ENCODE measurements at regions not wholly inside any gene's neighbourhood (a gene's known extent, or its start where the extent isn't known, plus 50 kb on each side); places are given as distances from the start of the nearest gene placed in this dataset.

DNA sequence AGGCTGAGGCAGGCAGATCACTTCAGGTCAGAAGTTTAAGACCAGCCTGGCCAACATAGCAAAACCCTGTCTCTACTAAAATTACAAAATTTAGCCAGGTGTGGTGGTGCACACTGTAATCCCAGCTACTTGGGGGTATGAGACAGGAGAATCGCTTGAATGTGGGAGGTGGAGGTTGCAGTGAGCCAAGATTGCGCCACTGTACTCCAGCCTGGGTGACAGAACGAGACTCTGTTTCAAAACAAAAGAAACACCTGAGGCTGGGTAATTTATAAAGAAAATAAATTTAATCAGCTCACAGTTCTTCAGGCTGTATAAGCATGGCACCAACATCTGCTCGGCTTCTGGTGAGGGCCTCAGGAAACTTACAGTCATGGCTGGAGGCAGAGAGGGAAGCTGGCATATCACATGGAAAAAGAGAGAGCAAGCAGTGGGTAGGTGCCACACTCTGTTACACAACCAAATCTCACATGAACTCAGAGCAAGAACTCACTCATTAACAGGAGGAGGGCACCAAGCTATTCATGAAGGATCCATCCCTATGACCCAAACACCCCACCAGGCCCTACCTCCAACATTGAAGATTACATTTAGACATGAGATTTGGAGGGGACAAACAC lies 244.1 kb upstream of the RBBP8 start:
- peaks cover 7% of the 10 kb centered on the region for H3K9me3 Mint-ChIP-seq
- no peak for DNase-seq (ENCODE audit: low spot score)
- Histone ChIP-seq H3K4me2 (no peak overlapping the region), H3K79me2 (ENCODE audit: low read depth) (no peaks in the 10 kb centered on the region), H3K4me1 (no peaks in the 10 kb centered on the region), H2AFZ (replicated peaks) (no peak overlapping the region), H3K27me3 (no peaks in the 10 kb centered on the region), H3K27ac (no peak overlapping the region), H3K4me3 (no peak overlapping the region), H3K9me3 (ENCODE audit: low read depth) (no peaks in the 10 kb centered on the region), H3K36me3 (no peaks in the 10 kb centered on the region), H3F3A (ENCODE audit: low read depth) (no peaks in the 10 kb centered on the region), H3K9ac (no peak overlapping the region), H4K20me1 (ENCODE audit: low read depth) (no peaks in the 10 kb centered on the region)
- H3K4me3 Mint-ChIP-seq: no peak overlapping the region
- H3K27me3 Mint-ChIP-seq (ENCODE audit: insufficient read depth, low read depth): no peaks in the 10 kb centered on the region
- TF ChIP-seq, protein P1, sequence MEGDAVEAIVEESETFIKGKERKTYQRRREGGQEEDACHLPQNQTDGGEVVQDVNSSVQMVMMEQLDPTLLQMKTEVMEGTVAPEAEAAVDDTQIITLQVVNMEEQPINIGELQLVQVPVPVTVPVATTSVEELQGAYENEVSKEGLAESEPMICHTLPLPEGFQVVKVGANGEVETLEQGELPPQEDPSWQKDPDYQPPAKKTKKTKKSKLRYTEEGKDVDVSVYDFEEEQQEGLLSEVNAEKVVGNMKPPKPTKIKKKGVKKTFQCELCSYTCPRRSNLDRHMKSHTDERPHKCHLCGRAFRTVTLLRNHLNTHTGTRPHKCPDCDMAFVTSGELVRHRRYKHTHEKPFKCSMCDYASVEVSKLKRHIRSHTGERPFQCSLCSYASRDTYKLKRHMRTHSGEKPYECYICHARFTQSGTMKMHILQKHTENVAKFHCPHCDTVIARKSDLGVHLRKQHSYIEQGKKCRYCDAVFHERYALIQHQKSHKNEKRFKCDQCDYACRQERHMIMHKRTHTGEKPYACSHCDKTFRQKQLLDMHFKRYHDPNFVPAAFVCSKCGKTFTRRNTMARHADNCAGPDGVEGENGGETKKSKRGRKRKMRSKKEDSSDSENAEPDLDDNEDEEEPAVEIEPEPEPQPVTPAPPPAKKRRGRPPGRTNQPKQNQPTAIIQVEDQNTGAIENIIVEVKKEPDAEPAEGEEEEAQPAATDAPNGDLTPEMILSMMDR (IDR thresholded peaks at IDR 0.05): no peak
- TF ChIP-seq EZH2phosphoT487 (IDR thresholded peaks at IDR 0.05) (no peak), EZH2 (IDR thresholded peaks at IDR 0.05) (no peak)
- H3K4me1 Mint-ChIP-seq: no peaks in the 10 kb centered on the region
- no peak overlapping the region for H3K27ac Mint-ChIP-seq
- H3K36me3 Mint-ChIP-seq: no peaks in the 10 kb centered on the region

DNA sequence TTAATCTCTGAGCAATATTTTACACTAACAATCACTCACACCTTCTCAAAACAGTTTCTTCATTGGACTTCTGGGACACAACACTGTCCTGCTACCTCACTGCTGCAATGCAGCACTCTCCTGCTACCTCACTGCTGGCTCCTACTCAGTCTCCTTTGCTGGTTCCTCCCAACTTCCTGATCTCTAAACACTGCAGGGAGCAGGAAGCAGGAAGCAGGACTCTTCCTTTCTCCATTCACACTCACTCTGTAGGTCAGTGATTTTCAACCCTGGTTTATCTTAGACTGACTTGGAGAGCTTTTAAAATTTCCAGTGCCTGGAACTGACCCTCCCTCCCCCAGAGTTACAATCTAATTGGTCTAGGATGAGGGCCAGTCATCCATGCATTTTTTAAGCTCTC lies 243.4 kb upstream of the RBBP8 start:
- no peaks in the 10 kb centered on the region for H4K20me1 ChIP-seq (ENCODE audit: low read depth)
- Mint-ChIP-seq H3K36me3 (no peaks in the 10 kb centered on the region), H3K4me3 (no peak overlapping the region), H3K27me3 (ENCODE audit: insufficient read depth, low read depth) (no peaks in the 10 kb centered on the region), H3K4me1 (no peaks in the 10 kb centered on the region), H3K9me3 (peaks cover 7% of the 10 kb centered on the region), H3K27ac (no peak overlapping the region)
- H3K27ac ChIP-seq: no peak overlapping the region
- H3K4me1 ChIP-seq: no peaks in the 10 kb centered on the region
- no peak overlapping the region for H3K9ac ChIP-seq
- H3K36me3 ChIP-seq: no peaks in the 10 kb centered on the region
- no peak for TF ChIP-seq EZH2phosphoT487 (IDR thresholded peaks at IDR 0.05)
- TF ChIP-seq EZH2 (IDR thresholded peaks at IDR 0.05): no peak
- TF ChIP-seq, protein P1 (IDR thresholded peaks at IDR 0.05): no peak
- H3F3A ChIP-seq (ENCODE audit: low read depth): no peaks in the 10 kb centered on the region
- H3K9me3 ChIP-seq (ENCODE audit: low read depth): no peaks in the 10 kb centered on the region
- H3K27me3 ChIP-seq: no peaks in the 10 kb centered on the region
- no peak overlapping the region for H2AFZ ChIP-seq (replicated peaks)
- H3K79me2 ChIP-seq (ENCODE audit: low read depth): no peaks in the 10 kb centered on the region
- DNase-seq (ENCODE audit: low spot score): no peak
- no peak overlapping the region for H3K4me2 ChIP-seq
- no peak overlapping the region for H3K4me3 ChIP-seq

DNA sequence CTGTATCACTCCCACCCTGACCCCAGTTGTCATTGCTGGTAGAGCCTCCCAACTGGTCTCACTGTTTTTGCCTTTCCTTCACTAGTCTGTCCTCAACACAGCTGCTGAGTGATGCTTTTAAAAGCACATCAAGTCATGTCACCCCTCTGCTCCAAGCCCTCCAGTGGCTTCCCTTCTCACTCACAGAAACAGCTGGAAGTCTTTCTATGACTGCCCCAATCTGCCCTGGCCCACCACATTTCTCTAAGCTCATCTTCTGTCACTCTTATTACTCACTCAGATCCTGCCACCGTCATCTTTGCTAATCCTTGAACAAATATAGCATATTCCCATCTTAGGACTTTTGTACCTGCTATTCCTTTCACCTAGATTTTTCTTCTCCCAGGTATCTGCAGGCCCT lies 242.6 kb upstream of the RBBP8 start:
- Mint-ChIP-seq H3K36me3 (no peaks in the 10 kb centered on the region), H3K27me3 (ENCODE audit: insufficient read depth, low read depth) (no peaks in the 10 kb centered on the region), H3K27ac (no peak overlapping the region), H3K4me3 (no peak overlapping the region), H3K4me1 (peaks cover 4% of the 10 kb centered on the region), H3K9me3 (peaks cover 7% of the 10 kb centered on the region)
- no peaks in the 10 kb centered on the region for H3K79me2 ChIP-seq (ENCODE audit: low read depth)
- H3K27me3 ChIP-seq: no peaks in the 10 kb centered on the region
- no peak overlapping the region for H3K9ac ChIP-seq
- no peak overlapping the region for H3K27ac ChIP-seq
- no peak overlapping the region for H3K4me3 ChIP-seq
- no peaks in the 10 kb centered on the region for H3K36me3 ChIP-seq
- H3F3A ChIP-seq (ENCODE audit: low read depth): no peaks in the 10 kb centered on the region
- H4K20me1 ChIP-seq (ENCODE audit: low read depth): no peaks in the 10 kb centered on the region
- DNase-seq (ENCODE audit: low spot score): no peak
- no peak overlapping the region for H2AFZ ChIP-seq (replicated peaks)
- TF ChIP-seq, protein P1 (IDR thresholded peaks at IDR 0.05): no peak
- no peak for TF ChIP-seq EZH2 (IDR thresholded peaks at IDR 0.05)
- no peak for TF ChIP-seq EZH2phosphoT487 (IDR thresholded peaks at IDR 0.05)
- no peak overlapping the region for H3K4me2 ChIP-seq
- H3K4me1 ChIP-seq: no peaks in the 10 kb centered on the region
- H3K9me3 ChIP-seq (ENCODE audit: low read depth): no peaks in the 10 kb centered on the region
